GM10248 (cell line): ENCODE measurements at regions not wholly inside any gene's neighbourhood (a gene's known extent, or its start where the extent isn't known, plus 50 kb on each side); places are given as distances from the start of the nearest gene placed in this dataset.

Experiments used
- CTCF ChIA-PET: fragments of 300-600 bp; sonication (Branson Sonifier 250); formaldehyde crosslinking; extraction: SDS; loops from one replicate; lab custom pipeline; 2021; ENCODE audit warnings: antibody characterized with exemption; lab: Yijun Ruan, JAX
- POLR2A ChIA-PET: fragments of 350-650 bp; sonication (Branson Sonifier 250); formaldehyde crosslinking; extraction: SDS; loops from one replicate; lab custom pipeline; 2020; ENCODE audit warnings: antibody characterized with exemption; lab: Yijun Ruan, JAX
- DNase-seq: peaks from one replicate; pipeline ENCODE4 v3.0.0; 2012; ENCODE audit errors: extremely low spot score
- CTCF ChIP-seq: IDR thresholded peaks from 2 replicates; pipeline ENCODE4 v1.5.1; 2012; ENCODE audit warnings: mild to moderate bottlenecking, low read depth; ENCODE audit errors: extremely low read depth, missing control alignments, control extremely low read depth

GRCh38 chr11:112566124-112566523 lies 305.5 kb upstream of the PLET1 start:
- DNase-seq = no peak
- CTCF ChIA-PET = interaction anchor here (1.2 to 4.2 kb wide), 2 partner anchors 11 to 19 kb away, joined by 4 to 21 read pairs; no protein-coding TSS in a partner anchor
- POLR2A ChIA-PET = no interaction called here
- no peak for TF ChIP-seq CTCF

- ChIA-PET CTCF (interaction anchor here (0.9 to 1.0 kb wide), 3 partner anchors 14 to 17 kb away, joined by 3 to 4 read pairs (median 3); no protein-coding TSS in a partner anchor), POLR2A (no interaction called here)
- no peak for TF ChIP-seq CTCF
- DNase-seq = no peak
Observed at GRCh38 chr11:112570333-112570732, 309.7 kb upstream of the PLET1 start.

GRCh38 chr11:112579282-112579681 lies 318.6 kb upstream of the PLET1 start:
- CTCF ChIA-PET = interaction anchor here (1.4 to 2.0 kb wide), 3 partner anchors 9 to 710 kb away, joined by 3 to 10 read pairs (median 6); no protein-coding TSS in a partner anchor

DNA sequence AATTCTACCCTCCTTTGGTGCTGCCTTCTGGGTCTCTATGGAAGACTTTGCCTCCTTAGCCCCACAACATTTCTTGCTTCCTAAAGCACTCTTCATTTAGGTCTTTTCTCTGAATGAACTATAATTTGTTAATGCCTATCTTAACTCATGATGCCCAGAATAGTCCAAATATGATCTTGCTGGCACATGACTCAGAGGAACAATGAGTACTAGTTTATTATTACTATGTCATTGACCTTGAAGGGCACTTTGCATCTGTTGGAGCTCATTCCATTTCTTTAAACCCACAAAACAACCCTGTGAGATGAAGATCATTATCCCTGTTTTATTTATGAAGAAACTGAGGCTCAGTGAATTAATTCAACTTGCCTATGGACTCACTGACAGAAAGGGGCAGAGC lies 320.2 kb upstream of the PLET1 start:
- DNase-seq = no peak
- no peak for TF ChIP-seq CTCF
- ChIA-PET CTCF (interaction anchor here (1.0 to 1.4 kb wide), 5 partner anchors 8 to 26 kb away, joined by 3 to 5 read pairs (median 4); no protein-coding TSS in a partner anchor), POLR2A (no interaction called here)

More at GRCh38 chr11:112579282-112579681, 318.6 kb upstream of the PLET1 start:
- no peak for TF ChIP-seq CTCF
- DNase-seq = no peak
- POLR2A ChIA-PET = no interaction called here

DNA sequence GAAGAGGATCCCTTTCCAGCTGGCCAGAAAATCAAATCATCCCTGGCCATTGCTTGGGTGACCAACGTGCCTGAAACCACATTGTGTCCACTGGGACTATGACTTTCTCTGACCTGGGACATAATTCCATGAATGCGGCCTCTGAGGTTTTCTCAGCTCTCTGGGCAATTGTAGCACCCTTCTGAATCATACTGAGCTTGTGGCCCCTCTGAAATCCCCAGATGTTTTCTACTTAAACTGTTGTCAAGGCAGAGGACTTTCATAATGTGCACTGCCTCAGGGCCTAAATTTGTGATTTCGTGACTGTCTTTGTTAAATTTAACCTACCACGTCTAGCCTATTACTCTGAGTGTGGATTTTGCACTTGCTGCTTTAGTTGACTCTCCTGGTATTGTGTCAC lies 321.1 kb upstream of the PLET1 start:
- no peak for TF ChIP-seq CTCF
- ChIA-PET CTCF (interaction anchor here (0.8 to 8.8 kb wide), 4 partner anchors 10 to 707 kb away, joined by 3 to 94 read pairs (median 4); no protein-coding TSS in a partner anchor), POLR2A (no interaction called here)
- no peak for DNase-seq

- POLR2A ChIA-PET = no interaction called here
Observed at GRCh38 chr11:112582366-112582765, 321.7 kb upstream of the PLET1 start.

More at GRCh38 chr11:112582366-112582765, 321.7 kb upstream of the PLET1 start:
- DNase-seq = no peak
- no peak for TF ChIP-seq CTCF
- CTCF ChIA-PET = interaction anchor here (0.8 to 8.8 kb wide), 6 partner anchors 9 to 714 kb away, joined by 3 to 94 read pairs (median 3); no protein-coding TSS in a partner anchor
